Fibroblast of skin of right biceps (primary cell): ENCODE measurements at regions not wholly inside any gene's neighbourhood (a gene's known extent, or its start where the extent isn't known, plus 50 kb on each side); places are given as distances from the start of the nearest gene placed in this dataset.
"Not testable (repeated sequence)": the region's sequence is repeated elsewhere in the genome, so short reads cannot be mapped to it uniquely, and the experiment has no call there.

Source experiments
- DNase-seq: peaks from one replicate; pipeline ENCODE4 v3.0.0-alpha.2; 2013

DNA sequence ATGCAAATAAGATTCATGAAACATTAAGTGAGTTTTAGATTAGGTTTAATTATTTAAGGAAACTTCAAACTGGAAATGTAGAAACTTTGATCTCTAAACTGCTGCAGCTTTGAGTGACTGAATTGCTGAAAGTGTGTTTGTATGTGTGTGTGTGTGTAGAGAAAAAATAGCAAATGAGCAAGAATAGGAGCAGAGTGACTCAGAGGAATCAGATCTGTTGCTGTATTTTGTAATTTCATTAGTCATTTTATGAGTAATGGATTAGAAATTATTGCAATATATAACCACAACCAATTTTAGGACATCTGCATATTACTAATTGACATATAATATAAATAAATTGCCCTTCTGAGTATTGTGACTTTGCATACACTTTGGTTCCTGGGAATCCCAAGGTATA is 52.8 kb upstream of the SLC9A9 start:
- DNase-seq = peak; percentile 81

DNA sequence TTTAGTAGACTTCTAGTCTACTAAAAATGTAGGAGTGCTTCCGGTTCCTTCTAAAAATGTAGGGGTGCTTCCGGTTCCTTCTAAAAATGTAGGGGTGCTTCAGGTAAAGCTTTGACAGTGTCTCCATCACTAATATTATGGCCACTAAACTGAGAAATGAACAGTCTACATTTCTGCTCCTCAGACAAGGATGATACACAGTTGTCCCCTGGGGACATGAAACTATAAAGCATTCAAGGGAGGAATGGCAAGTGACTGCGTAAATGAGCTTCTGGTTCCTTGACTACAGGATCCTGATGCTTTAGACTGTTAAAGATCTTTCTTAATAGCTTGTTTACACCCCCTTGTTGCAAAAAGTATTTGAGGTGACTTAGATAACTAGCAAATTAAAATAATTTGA is 53.9 kb upstream of the SLC9A9 start:
- DNase-seq = no peak

DNA sequence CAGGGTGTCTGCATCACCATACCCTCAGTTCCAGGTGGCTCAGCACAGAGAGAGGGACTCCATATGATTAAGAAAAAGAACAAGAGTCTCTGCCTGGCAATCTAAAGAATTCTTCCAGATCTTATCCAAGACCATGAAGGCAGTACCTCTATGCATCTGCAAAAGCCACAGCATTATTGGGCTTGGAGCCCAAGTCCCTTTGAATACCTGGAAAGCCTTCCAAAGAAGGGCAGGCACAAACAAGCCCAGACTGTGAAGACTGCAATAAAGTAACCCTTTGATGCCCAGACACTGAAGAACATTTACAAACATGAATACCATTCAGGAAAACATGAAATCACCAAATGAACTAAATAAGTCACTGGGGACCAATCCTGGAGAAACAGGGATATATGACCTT is 60.9 kb upstream of the DIPK2A start:
- DNase-seq = no peak

DNA sequence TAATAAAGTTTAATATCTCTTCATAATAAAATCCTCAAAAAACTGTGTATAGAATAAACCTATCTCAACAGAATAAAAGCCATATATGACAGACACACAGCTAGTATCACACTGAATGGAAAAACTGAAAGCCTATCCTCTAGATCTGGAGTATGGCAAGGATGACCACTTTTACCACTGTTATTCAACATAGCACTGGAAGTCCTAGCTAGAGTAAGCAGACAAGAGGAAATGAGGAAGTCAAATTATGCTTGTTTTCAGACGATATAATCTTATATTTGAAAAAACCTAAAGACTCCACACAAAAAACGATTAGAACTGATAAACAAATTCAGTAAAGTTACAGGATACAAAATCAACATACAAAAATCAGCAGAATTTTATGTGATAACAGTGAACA is 57.4 kb upstream of the DIPK2A start:
- no peak for DNase-seq

DNA sequence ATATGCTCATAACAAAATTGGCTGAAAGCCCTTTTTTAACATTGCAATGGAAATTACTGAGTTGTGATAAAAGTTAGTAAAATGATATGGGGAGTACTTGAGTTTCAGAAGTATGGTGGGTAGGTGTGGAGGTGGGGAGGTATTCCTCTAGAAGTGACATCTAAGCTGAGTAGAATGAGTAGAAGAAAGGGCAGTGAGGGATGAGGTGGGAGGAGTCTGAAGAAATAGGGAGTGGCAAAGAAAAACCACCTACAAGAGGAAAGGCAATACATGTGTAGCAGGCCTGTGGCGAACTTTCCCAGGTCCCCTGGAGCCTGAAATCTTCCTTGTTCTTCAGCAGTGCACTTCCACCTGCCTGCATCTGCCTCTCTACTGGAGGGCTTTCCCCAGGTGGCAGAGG is 52.8 kb upstream of the DIPK2A start:
- no peak for DNase-seq

DNA sequence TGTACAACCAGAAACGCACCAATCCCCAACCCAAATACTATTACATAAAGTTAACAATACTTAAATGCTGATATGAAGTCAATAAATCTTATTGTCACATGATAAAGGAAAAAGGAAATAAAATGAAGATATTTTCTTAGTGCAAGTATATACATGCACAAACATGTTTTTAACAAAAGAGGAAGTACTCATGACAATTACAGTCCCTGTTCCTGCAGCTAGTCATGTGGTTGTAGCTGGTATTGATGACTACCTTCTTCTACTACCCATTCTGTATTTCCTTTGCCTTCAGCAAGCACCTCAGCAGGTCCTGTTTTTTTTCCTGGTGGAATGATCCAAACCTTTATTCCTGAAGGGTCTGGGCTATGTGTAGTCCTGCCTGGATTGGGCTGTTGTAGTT is 50.4 kb upstream of the DIPK2A start:
- DNase-seq = not testable (repeated sequence)
